Stomach (tissue), 8 donors: ENCODE measurements at regions not wholly inside any gene's neighbourhood (a gene's known extent, or its start where the extent isn't known, plus 50 kb on each side); places are given as distances from the start of the nearest gene placed in this dataset.

ENCODE experiments used
- DNase-seq, 2 donors: peaks; one replicate each; pipeline versions ENCODE4 v3.0.0 to v3.0.0-alpha.2; 2013 to 2019
- H3K27ac ChIP-seq, 5 donors: fragments of 200-600 bp in 4 of 5; sonication (generic) in 4 of 5; one replicate each; pipeline ENCODE4 v1.5.1; 2013 to 2019; ENCODE audit warnings: mild to moderate bottlenecking in 1 of 5, moderate library complexity in 1 of 5
- H3K27me3 ChIP-seq, 3 donors: fragments of 200-600 bp; sonication (generic); one replicate each; pipeline ENCODE4 v1.5.1; 2017 to 2019; ENCODE audit warnings: mixed run types in 1 of 3
- H3K36me3 ChIP-seq, 4 donors: fragments of 200-600 bp; sonication (generic); 1 replicate in 3 of 4; 2 replicates in 1 of 4; pipeline ENCODE4 v1.5.1; 2016 to 2019
- H3K4me1 ChIP-seq, 4 donors: fragments of 200-600 bp; sonication (generic); one replicate each; pipeline ENCODE4 v1.5.1; 2016 to 2019
- H3K4me3 ChIP-seq, 4 donors: fragments of 200-600 bp; sonication (generic) in 3 of 4; one replicate each; pipeline ENCODE4 v1.5.1; 2016 to 2019; ENCODE audit warnings: mild to moderate bottlenecking in 1 of 4
- H3K9me3 ChIP-seq, 4 donors: fragments of 200-600 bp; sonication (generic); one replicate each; pipeline ENCODE4 v1.5.1; 2016 to 2019
- CTCF ChIP-seq, 7 experiments: fragments of 450-650 bp in 4 of 7; fragments of 200-600 bp in 3 of 7; sonication (generic) in 3 of 7; IDR thresholded peaks; one replicate each; pipeline ENCODE4 v1.5.1; 2016 to 2019; ENCODE audit warnings: antibody characterized with exemption in 7 of 7, control low read depth in 2 of 7, mild to moderate bottlenecking in 1 of 7
- EP300 ChIP-seq: sonication (generic); formaldehyde crosslinking; IDR thresholded peaks from one replicate; pipeline ENCODE4 v1.6.1; 2017; ENCODE audit warnings: antibody characterized with exemption
- POLR2A ChIP-seq, 4 donors: fragments of 450-650 bp; IDR thresholded peaks; one replicate each; pipeline ENCODE4 v1.6.1; 2016; ENCODE audit warnings: antibody characterized with exemption in 4 of 4, control low read depth in 2 of 4, mild to moderate bottlenecking in 1 of 4, moderate library complexity in 1 of 4
- POLR2AphosphoS5 ChIP-seq, 3 donors: sonication (generic); formaldehyde crosslinking; IDR thresholded peaks; one replicate each; pipeline ENCODE4 v1.6.1; 2016; ENCODE audit warnings: antibody characterized with exemption in 3 of 3
- WGBS, 5 donors: extraction: QIAGEN DNeasy Blood & Tissue Kit in 3 of 5; methylation state at CpG; one replicate each; pipeline versions ENCODE4 v1.1.5 to v1.1.7; 2013 to 2018; 5-methylcytosine and 5-hydroxymethylcytosine counted together
- intact Hi-C: fragments of 100-400 bp; cut with DNase I; formaldehyde crosslinking; loops from one replicate; pipeline ENCODE4 v1.15.1; 2023; ENCODE audit warnings: low total_unique reads
- donor health status: healthy with polysubstance abuse.
- donor health status: Bipolar disorder and iron deficiency.
- donor health status: healthy.

- H3K36me3 ChIP-seq = no peaks in the 10 kb centered on the region
- H3K4me3 ChIP-seq = no peak overlapping the region
- no peaks in the 10 kb centered on the region for H3K4me1 ChIP-seq
- no peak overlapping the region for H3K27ac ChIP-seq
- DNase-seq = peak in 1 of 2 donors; percentile 14
- no peaks in the 10 kb centered on the region for H3K9me3 ChIP-seq
- intact Hi-C loops = no loop called here
- H3K27me3 ChIP-seq = no peaks in the 10 kb centered on the region
- 80 to 87% (median 86%) methylated on average over 18 of the region's 18 CpGs for WGBS, 5 donors
- TF ChIP-seq EP300 (no peak), POLR2A (IDR thresholded peaks at IDR 0.05) (no peak), POLR2AphosphoS5 (IDR thresholded peaks at IDR 0.05) (no peak), CTCF (IDR thresholded peaks at IDR 0.05) (no peak)
Measured at GRCh38 chr18:24862201-24862816, 401.9 kb downstream of the HRH4 start.

GRCh38 chr18:24868311-24868710 lies 407.9 kb downstream of the HRH4 start:
- intact Hi-C loops = no loop called here
- Histone ChIP-seq H3K4me1 (no peaks in the 10 kb centered on the region), H3K27ac (no peak overlapping the region), H3K9me3 (no peaks in the 10 kb centered on the region), H3K4me3 (no peak overlapping the region), H3K27me3 (no peaks in the 10 kb centered on the region), H3K36me3 (no peaks in the 10 kb centered on the region)
- DNase-seq = no peak
- 52 to 67% (median 65%) methylated on average over 3 of the region's 3 CpGs for WGBS, 5 donors
- no peak for TF ChIP-seq POLR2A (IDR thresholded peaks at IDR 0.05)
- no peak for TF ChIP-seq EP300
- TF ChIP-seq CTCF (IDR thresholded peaks at IDR 0.05) = no peak
- TF ChIP-seq POLR2AphosphoS5 (IDR thresholded peaks at IDR 0.05) = no peak

DNA sequence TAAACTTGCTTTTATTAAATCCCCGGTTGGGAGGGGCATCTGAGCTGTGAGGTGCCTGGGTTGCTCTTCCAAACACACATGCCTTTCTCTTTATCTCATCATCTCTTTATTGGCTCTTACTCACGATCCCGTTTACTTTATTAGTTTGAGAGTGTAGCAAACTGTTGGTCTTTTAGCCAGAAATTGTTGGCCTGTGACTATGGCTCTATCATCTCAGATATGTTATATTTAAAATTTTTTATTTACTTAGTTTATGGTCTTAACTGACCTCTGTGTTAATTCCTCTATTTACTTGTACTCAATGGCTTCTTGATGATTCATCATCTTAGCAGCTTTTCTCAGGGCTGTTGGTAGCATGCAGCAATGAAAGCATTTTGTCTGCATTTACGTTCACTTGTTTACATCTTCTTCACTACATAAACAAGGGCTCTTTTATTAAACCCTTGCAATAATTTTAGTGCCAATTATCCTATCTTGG lies 408.4 kb downstream of the HRH4 start:
- no peaks in the 10 kb centered on the region for H3K27me3 ChIP-seq
- DNase-seq = peak in 1 of 2 donors; percentile 46
- H3K36me3 ChIP-seq = no peaks in the 10 kb centered on the region
- intact Hi-C loops = no loop called here
- H3K4me1 ChIP-seq = no peaks in the 10 kb centered on the region
- H3K27ac ChIP-seq = no peak overlapping the region
- 22 to 32% (median 28%) methylated on average over 4 of the region's 4 CpGs for WGBS, 5 donors
- TF ChIP-seq POLR2AphosphoS5 (IDR thresholded peaks at IDR 0.05) (no peak), POLR2A (IDR thresholded peaks at IDR 0.05) (no peak), EP300 (no peak), CTCF (IDR thresholded peaks at IDR 0.05) (no peak)
- no peak overlapping the region for H3K4me3 ChIP-seq
- no peaks in the 10 kb centered on the region for H3K9me3 ChIP-seq

GRCh38 chr18:24869285-24869684 lies 408.8 kb downstream of the HRH4 start:
- no peak overlapping the region for H3K27ac ChIP-seq
- H3K4me3 ChIP-seq = no peak overlapping the region
- no peaks in the 10 kb centered on the region for H3K27me3 ChIP-seq
- 53 to 83% (median 69%) methylated on average over 3 of the region's 3 CpGs for WGBS, 5 donors
- TF ChIP-seq CTCF (IDR thresholded peaks at IDR 0.05) (no peak), EP300 (no peak), POLR2AphosphoS5 (IDR thresholded peaks at IDR 0.05) (no peak), POLR2A (IDR thresholded peaks at IDR 0.05) (no peak)
- no peak for DNase-seq
- H3K4me1 ChIP-seq = no peaks in the 10 kb centered on the region
- H3K9me3 ChIP-seq = no peaks in the 10 kb centered on the region
- H3K36me3 ChIP-seq = no peaks in the 10 kb centered on the region
- intact Hi-C loops = no loop called here
